ENCODE measurements at regions not wholly inside any gene's neighbourhood (a gene's known extent, or its start where the extent isn't known, plus 50 kb on each side); places are given as distances from the start of the nearest gene placed in this dataset.
"Not testable (repeated sequence)": the region's sequence is repeated elsewhere in the genome, so short reads cannot be mapped to it uniquely, and the experiment has no call there.

DNA sequence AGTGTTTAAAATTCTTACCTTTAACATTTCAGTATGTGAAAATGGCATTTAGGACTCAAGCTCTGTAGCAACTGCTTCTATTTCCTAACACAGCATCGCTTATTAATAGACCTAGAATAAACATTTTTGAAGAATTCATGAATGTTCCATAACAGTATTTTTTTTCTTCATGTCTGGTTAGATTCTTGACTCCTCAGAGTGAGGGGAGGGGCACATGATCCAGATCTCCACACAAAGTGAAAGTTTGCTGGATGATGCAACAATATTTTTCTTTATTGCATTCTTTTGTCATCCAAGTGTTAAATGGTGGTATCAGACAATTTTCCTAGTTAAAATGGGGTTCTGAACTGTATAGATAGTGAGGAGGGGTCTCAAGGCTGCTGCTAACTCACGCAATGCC lies 130.8 kb upstream of the MAN2A1 start:
- no peaks in the 10 kb centered on the region for H3K27me3 ChIP-seq (ENCODE audit: insufficient read depth, low read length)
- peaks cover 0 to 3% of the 10 kb centered on the region in 2 donors for H3K27me3 Mint-ChIP-seq
- H3K4me3 Mint-ChIP-seq: no peak overlapping the region
- peaks cover 10 to 12% (median 11%) of the 10 kb centered on the region in 4 donors for H3K4me1 Mint-ChIP-seq
- H3K27ac ChIP-seq (ENCODE audit: low read depth, low read length): no peak overlapping the region
- H3K36me3 ChIP-seq (ENCODE audit: insufficient read depth, low read length): no peaks in the 10 kb centered on the region
- H3K27ac Mint-ChIP-seq: no peak overlapping the region
- intact Hi-C loops (cut with micrococcal nuclease): no loop called here
- H3K9me3 ChIP-seq (ENCODE audit: control insufficient read depth in 1 of 2, low read length in 2 of 2): no peaks in the 10 kb centered on the region
- H3K36me3 Mint-ChIP-seq: no peaks in the 10 kb centered on the region
- no peaks in the 10 kb centered on the region for H3K4me1 ChIP-seq (ENCODE audit: insufficient read depth, low read length)
- H3K4me3 ChIP-seq (ENCODE audit: low read length in 2 of 2): no peak overlapping the region
- DNase-seq: no peak
- peaks cover 0 to 3% (median 0%) of the 10 kb centered on the region in 8 donors for H3K9me3 Mint-ChIP-seq
- ChIA-PET POLR2A (ENCODE audit: partially characterized antibody) (no interaction called here), CTCF (ENCODE audit: partially characterized antibody) (interaction anchor here (1.0 kb wide), 1 partner anchor 8 kb away, joined by 3 read pairs; no protein-coding TSS in a partner anchor)

DNA sequence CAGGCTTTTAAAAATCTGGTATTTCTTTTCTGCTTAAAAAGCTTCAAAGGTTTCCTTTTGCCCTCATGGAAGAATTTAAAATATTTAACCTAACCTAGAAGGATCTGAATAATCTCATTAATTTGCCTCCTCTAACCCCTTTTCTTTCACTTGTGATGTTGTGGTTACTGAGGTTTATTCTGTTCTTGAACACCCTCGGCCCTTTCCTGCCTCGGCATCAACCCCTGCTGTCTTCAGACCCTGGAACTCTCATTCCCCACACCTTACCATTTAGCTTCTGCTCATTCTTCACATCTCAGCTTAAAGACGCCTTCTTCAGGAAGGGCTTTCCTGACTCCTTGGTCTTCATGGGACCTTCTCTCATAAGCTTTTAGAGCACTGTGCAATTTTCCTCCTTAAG lies 131.4 kb upstream of the MAN2A1 start:
- H3K27ac Mint-ChIP-seq: peak overlapping the region in 1 of 7 donors; percentile 76
- no peaks in the 10 kb centered on the region for H3K4me1 ChIP-seq (ENCODE audit: insufficient read depth, low read length)
- no peaks in the 10 kb centered on the region for H3K36me3 Mint-ChIP-seq
- peaks cover 0 to 3% of the 10 kb centered on the region in 2 donors for H3K27me3 Mint-ChIP-seq
- H3K4me3 ChIP-seq (ENCODE audit: low read length in 2 of 2): no peak overlapping the region
- H3K4me3 Mint-ChIP-seq: peak overlapping the region in 2 of 8 donors; percentile 2 to 35
- DNase-seq: no peak
- no peaks in the 10 kb centered on the region for H3K36me3 ChIP-seq (ENCODE audit: insufficient read depth, low read length)
- H3K27me3 ChIP-seq (ENCODE audit: insufficient read depth, low read length): no peaks in the 10 kb centered on the region
- ChIA-PET POLR2A (ENCODE audit: partially characterized antibody) (no interaction called here), CTCF (ENCODE audit: partially characterized antibody) (interaction anchor here (1.0 kb wide), 1 partner anchor 8 kb away, joined by 3 read pairs; no protein-coding TSS in a partner anchor)
- intact Hi-C loops (cut with micrococcal nuclease): no loop called here
- H3K9me3 Mint-ChIP-seq: peaks cover 0 to 8% (median 4%) of the 10 kb centered on the region in 8 donors
- H3K9me3 ChIP-seq (ENCODE audit: control insufficient read depth in 1 of 2, low read length in 2 of 2): no peaks in the 10 kb centered on the region
- H3K27ac ChIP-seq (ENCODE audit: low read depth, low read length): no peak overlapping the region
- H3K4me1 Mint-ChIP-seq: peaks cover 10 to 12% (median 11%) of the 10 kb centered on the region in 4 donors

DNA sequence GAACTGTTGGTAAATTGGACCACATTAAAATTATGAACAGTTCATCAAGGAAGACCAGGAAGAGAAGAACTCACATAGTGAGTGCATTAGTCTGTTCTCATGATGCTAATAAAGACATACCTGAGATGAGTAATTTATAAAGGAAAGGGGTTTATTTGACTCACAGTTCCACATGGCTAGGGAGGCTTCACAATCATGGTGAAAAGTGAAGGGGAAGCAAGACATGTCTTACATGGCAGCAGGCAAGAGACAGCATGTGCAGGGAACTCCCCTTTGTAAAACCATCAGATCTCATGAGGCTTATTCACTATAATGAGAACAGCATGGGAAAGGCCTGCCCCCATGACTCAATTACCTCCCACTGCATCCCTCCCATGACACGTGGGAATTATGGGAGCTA lies 135.9 kb upstream of the MAN2A1 start:
- H3K36me3 Mint-ChIP-seq: peaks cover 0 to 2% of the 10 kb centered on the region in 2 donors
- no peak overlapping the region for H3K27ac Mint-ChIP-seq
- intact Hi-C loops (cut with micrococcal nuclease): no loop called here
- POLR2A ChIA-PET (ENCODE audit: partially characterized antibody): no interaction called here
- peaks cover 6 to 12% (median 8%) of the 10 kb centered on the region in 4 donors for H3K4me1 Mint-ChIP-seq
- H3K36me3 ChIP-seq (ENCODE audit: insufficient read depth, low read length): no peaks in the 10 kb centered on the region
- H3K4me3 Mint-ChIP-seq: no peak overlapping the region
- no peaks in the 10 kb centered on the region for H3K9me3 ChIP-seq (ENCODE audit: control insufficient read depth in 1 of 2, low read length in 2 of 2)
- CTCF ChIA-PET (ENCODE audit: partially characterized antibody): no interaction called here
- peaks cover 4 to 12% (median 8%) of the 10 kb centered on the region in 8 donors for H3K9me3 Mint-ChIP-seq
- no peaks in the 10 kb centered on the region for H3K4me1 ChIP-seq (ENCODE audit: insufficient read depth, low read length)
- no peaks in the 10 kb centered on the region for H3K27me3 ChIP-seq (ENCODE audit: insufficient read depth, low read length)
- H3K27ac ChIP-seq (ENCODE audit: low read depth, low read length): no peak overlapping the region
- DNase-seq: no peak
- H3K4me3 ChIP-seq (ENCODE audit: low read length in 2 of 2): no peak overlapping the region
- H3K27me3 Mint-ChIP-seq: peaks cover 2% of the 10 kb centered on the region in 2 donors

DNA sequence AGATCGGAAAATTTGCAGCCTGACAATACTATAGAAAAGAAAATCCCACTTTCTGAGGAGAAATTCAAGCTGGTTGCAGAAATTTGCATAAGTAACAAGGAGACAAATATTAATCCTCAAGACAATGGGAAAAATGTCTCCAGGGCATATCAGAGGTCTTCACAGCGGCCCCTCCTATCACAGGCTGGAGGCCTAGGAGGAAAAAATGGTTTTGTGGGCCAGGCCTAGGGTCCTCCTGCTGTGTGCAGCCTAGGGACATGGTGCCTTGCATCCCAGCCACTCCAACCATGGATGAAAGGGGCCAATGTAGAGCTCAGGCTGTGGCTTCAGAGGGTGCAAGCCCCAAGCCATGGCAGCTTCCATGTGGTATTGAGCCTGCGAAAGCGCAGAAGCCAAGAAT lies 138.5 kb upstream of the MAN2A1 start:
- H3K9me3 ChIP-seq (ENCODE audit: control insufficient read depth in 1 of 2, low read length in 2 of 2); H3K27me3 Mint-ChIP-seq; H3K27ac Mint-ChIP-seq; H3K4me3 ChIP-seq (ENCODE audit: low read length in 2 of 2); H3K4me3 Mint-ChIP-seq; H3K36me3 ChIP-seq (ENCODE audit: insufficient read depth, low read length); POLR2A ChIA-PET (ENCODE audit: partially characterized antibody); DNase-seq; CTCF ChIA-PET (ENCODE audit: partially characterized antibody); H3K36me3 Mint-ChIP-seq; H3K4me1 ChIP-seq (ENCODE audit: insufficient read depth, low read length); H3K27ac ChIP-seq (ENCODE audit: low read depth, low read length); H3K4me1 Mint-ChIP-seq; H3K27me3 ChIP-seq (ENCODE audit: insufficient read depth, low read length); intact Hi-C loops (cut with micrococcal nuclease): not testable (repeated sequence)
- H3K9me3 Mint-ChIP-seq: peaks cover 4 to 12% (median 8%) of the 10 kb centered on the region in 8 donors

DNA sequence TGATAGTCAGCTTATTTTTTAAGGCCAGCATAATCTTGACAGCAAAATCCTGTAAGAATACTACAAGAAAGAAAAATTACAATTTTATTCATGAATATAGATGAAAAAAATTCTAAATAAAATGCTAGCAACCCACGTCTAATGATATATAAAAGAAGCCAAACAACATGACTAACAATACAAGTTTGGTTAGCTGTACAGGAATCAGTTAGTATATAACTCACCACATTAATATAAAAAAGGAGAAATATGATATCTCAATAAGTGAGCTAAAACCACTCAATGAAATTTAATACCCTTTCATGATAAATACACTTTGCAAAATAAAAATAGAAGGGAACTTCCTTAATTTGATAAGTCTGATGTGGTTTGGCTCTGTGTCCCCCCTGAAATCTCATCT lies 139.7 kb upstream of the MAN2A1 start:
- Mint-ChIP-seq H3K4me3 (no peak overlapping the region), H3K27ac (no peak overlapping the region), H3K9me3 (peaks cover 5 to 12% (median 8%) of the 10 kb centered on the region in 8 donors), H3K36me3 (peaks cover 0 to 2% of the 10 kb centered on the region in 2 donors), H3K27me3 (peaks cover 0 to 2% of the 10 kb centered on the region in 2 donors), H3K4me1 (no peaks in the 10 kb centered on the region)
- DNase-seq: no peak
- Histone ChIP-seq H3K27me3 (ENCODE audit: insufficient read depth, low read length) (no peaks in the 10 kb centered on the region), H3K4me1 (ENCODE audit: insufficient read depth, low read length) (no peaks in the 10 kb centered on the region), H3K27ac (ENCODE audit: low read depth, low read length) (no peak overlapping the region), H3K36me3 (ENCODE audit: insufficient read depth, low read length) (no peaks in the 10 kb centered on the region), H3K9me3 (ENCODE audit: control insufficient read depth in 1 of 2, low read length in 2 of 2) (no peaks in the 10 kb centered on the region), H3K4me3 (ENCODE audit: low read length in 2 of 2) (no peak overlapping the region)
- ChIA-PET CTCF (ENCODE audit: partially characterized antibody) (no interaction called here), POLR2A (ENCODE audit: partially characterized antibody) (no interaction called here)
- intact Hi-C loops (cut with micrococcal nuclease): no loop called here

DNA sequence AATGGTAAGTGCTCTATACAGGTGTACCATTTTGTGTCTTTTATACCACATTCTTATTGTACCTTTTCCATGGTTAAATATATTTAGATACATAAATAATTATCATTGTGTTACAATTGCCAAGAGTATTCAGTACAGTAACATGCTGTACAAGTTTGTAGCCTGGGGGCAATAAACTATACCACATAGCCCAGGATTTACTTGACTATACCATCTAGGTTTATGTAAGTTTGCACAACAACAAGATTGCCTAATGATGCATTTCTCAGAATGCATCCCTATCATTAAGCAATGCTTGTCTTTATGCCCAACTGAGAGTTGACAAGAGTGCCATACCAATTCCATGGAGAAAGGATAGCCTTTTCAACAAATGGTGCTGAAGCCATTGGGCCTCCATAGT lies 136.7 kb upstream of the PJA2 start:
- no peaks in the 10 kb centered on the region for H3K27me3 ChIP-seq (ENCODE audit: insufficient read depth, low read length)
- H3K9me3 ChIP-seq (ENCODE audit: control insufficient read depth in 1 of 2, low read length in 2 of 2): no peaks in the 10 kb centered on the region
- no peak overlapping the region for H3K27ac Mint-ChIP-seq
- H3K4me3 ChIP-seq (ENCODE audit: low read length in 2 of 2): no peak overlapping the region
- intact Hi-C loops (cut with micrococcal nuclease): no loop called here
- H3K9me3 Mint-ChIP-seq: peaks cover 0 to 8% (median 4%) of the 10 kb centered on the region in 8 donors
- H3K27ac ChIP-seq (ENCODE audit: low read depth, low read length): no peak overlapping the region
- DNase-seq: no peak
- H3K36me3 ChIP-seq (ENCODE audit: insufficient read depth, low read length): no peaks in the 10 kb centered on the region
- no peaks in the 10 kb centered on the region for H3K36me3 Mint-ChIP-seq
- peaks cover 0 to 3% of the 10 kb centered on the region in 2 donors for H3K27me3 Mint-ChIP-seq
- H3K4me1 ChIP-seq (ENCODE audit: insufficient read depth, low read length): no peaks in the 10 kb centered on the region
- no peaks in the 10 kb centered on the region for H3K4me1 Mint-ChIP-seq
- CTCF ChIA-PET (ENCODE audit: partially characterized antibody): no interaction called here
- POLR2A ChIA-PET (ENCODE audit: partially characterized antibody): no interaction called here
- H3K4me3 Mint-ChIP-seq: no peak overlapping the region

DNA sequence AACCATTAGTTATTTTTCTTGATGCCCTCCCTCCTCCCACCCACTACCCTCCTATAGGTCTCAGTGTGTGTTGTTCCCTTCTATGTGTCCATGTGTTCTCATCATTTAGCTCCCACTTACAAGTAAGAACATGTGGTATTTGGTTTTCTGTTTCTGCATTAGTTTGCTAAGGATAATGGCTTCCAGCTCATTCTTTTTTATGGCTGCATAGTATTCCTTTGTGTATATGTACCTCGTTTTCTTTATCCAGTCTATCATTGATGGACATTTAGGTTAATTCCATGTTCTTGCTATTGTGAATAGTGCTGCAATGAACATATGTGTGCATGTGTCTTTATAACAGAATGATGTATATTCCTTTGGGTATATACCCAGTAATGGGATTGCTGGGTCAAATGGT lies 135.1 kb upstream of the PJA2 start:
- H3K4me3 Mint-ChIP-seq; H3K4me1 ChIP-seq (ENCODE audit: insufficient read depth, low read length); H3K9me3 ChIP-seq (ENCODE audit: control insufficient read depth in 1 of 2, low read length in 2 of 2); H3K27me3 Mint-ChIP-seq; H3K4me1 Mint-ChIP-seq; H3K27me3 ChIP-seq (ENCODE audit: insufficient read depth, low read length); DNase-seq; intact Hi-C loops (cut with micrococcal nuclease); H3K27ac ChIP-seq (ENCODE audit: low read depth, low read length); H3K36me3 Mint-ChIP-seq; CTCF ChIA-PET (ENCODE audit: partially characterized antibody); H3K4me3 ChIP-seq (ENCODE audit: low read length in 2 of 2); POLR2A ChIA-PET (ENCODE audit: partially characterized antibody); H3K27ac Mint-ChIP-seq; H3K36me3 ChIP-seq (ENCODE audit: insufficient read depth, low read length): not testable (repeated sequence)
- H3K9me3 Mint-ChIP-seq: peaks cover 2 to 11% (median 5%) of the 10 kb centered on the region in 8 donors

DNA sequence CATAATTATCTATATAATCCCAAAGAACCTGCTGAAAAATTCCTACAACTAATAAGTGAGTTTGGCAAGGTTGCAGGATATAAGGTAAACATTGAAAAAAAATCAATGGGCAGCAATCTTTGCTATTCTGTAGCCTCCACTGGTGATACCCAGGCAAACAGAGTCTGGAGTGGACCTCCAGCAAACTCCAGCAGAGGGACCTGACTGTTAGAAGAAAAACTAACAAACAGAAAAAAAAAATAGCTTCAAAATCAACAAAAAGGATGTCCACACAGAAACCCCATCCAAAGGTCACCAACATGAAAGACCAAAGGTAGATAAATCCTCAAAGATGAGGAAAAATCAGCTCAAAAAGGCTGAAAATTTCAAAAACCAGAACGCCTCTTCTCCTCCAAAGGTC lies 128.9 kb upstream of the PJA2 start:
- H3K27me3 ChIP-seq (ENCODE audit: insufficient read depth, low read length); H3K36me3 Mint-ChIP-seq; H3K4me3 Mint-ChIP-seq; intact Hi-C loops (cut with micrococcal nuclease); H3K4me1 Mint-ChIP-seq; H3K36me3 ChIP-seq (ENCODE audit: insufficient read depth, low read length); POLR2A ChIA-PET (ENCODE audit: partially characterized antibody); H3K4me3 ChIP-seq (ENCODE audit: low read length in 2 of 2); H3K9me3 ChIP-seq (ENCODE audit: control insufficient read depth in 1 of 2, low read length in 2 of 2); H3K27ac Mint-ChIP-seq; DNase-seq; H3K4me1 ChIP-seq (ENCODE audit: insufficient read depth, low read length); H3K27ac ChIP-seq (ENCODE audit: low read depth, low read length): not testable (repeated sequence)
- CTCF ChIA-PET (ENCODE audit: partially characterized antibody): interaction anchor here (1.0 kb wide), 1 partner anchor 10 kb away, joined by 4 read pairs; no protein-coding TSS in a partner anchor
- Mint-ChIP-seq H3K27me3 (peaks cover 3 to 14% of the 10 kb centered on the region in 2 donors), H3K9me3 (peaks cover 2 to 11% (median 6%) of the 10 kb centered on the region in 8 donors)

All from CD4-positive, alpha-beta memory T cell (primary cell).